HepG2 (cell line): ENCODE measurements at regions not wholly inside any gene's neighbourhood (a gene's known extent, or its start where the extent isn't known, plus 50 kb on each side); places are given as distances from the start of the nearest gene placed in this dataset.

Experiments used
- ATAC-seq: fragments of 200-7000 bp; cut with Tn5 transposase; 3 replicates; pipeline ENCODE4 v1.9.1; 2020; ENCODE audit warnings: mild to moderate bottlenecking, moderate library complexity
- BruUV-seq: library from RNA; stranded (reverse); fragments of 400-500 nt; replicated peaks from 2 replicates; lab custom pipeline; 2021; lab: Mats Ljungman, UMichigan
- CTCF ChIA-PET: fragments of 300-600 bp; formaldehyde crosslinking; extraction: SDS; loops from one replicate; lab custom pipeline; 2021; ENCODE audit warnings: low total read pairs, inconsistent platforms, low intra/inter-chr PET ratio; lab: Yijun Ruan, JAX
- POLR2A ChIA-PET: fragments of 350-600 bp; sonication (Branson Sonifier 250); formaldehyde crosslinking; loops from one replicate; lab custom pipeline; 2020; ENCODE audit warnings: antibody characterized with exemption, inconsistent platforms; lab: Yijun Ruan, JAX
- DNase-seq: peaks from one replicate; pipeline ENCODE4 v3.0.0-alpha.2; 2015; ENCODE audit warnings: low spot score
- FAIRE-seq: peaks from 3 replicates; lab custom pipeline; 2011; peaks lifted over from hg19 to GRCh38; lab: Jason Lieb, UNC
- H2AFZ ChIP-seq: one replicate; pipeline ENCODE4 v1.6.1; 2011; ENCODE audit warnings: low read length, inconsistent platforms
- H3K27ac ChIP-seq: fragments of 300-600 bp; 3 replicates; pipeline ENCODE4 v1.8.0; 2011; ENCODE audit warnings: mixed run types, mild to moderate bottlenecking, mixed read lengths, low read length, inconsistent platforms; ENCODE audit not compliant: insufficient read depth; ENCODE audit errors: extremely low read length
- H3K27me3 ChIP-seq, 2 experiments: fragments of 200-600 bp in 1 of 2; 2 replicates in 1 of 2; 3 replicates in 1 of 2; pipeline versions ENCODE4 v1.6.0 to v1.8.0; 2011; ENCODE audit warnings: low read length in 2 of 2, mild to moderate bottlenecking in 2 of 2, moderate library complexity in 2 of 2, inconsistent platforms in 1 of 2; ENCODE audit not compliant: insufficient read depth in 2 of 2, control insufficient read depth in 1 of 2
- H3K36me3 ChIP-seq, 2 experiments: fragments of 200-600 bp in 1 of 2; replicated peaks in 1 of 2; 2 replicates in 1 of 2; 3 replicates in 1 of 2; pipeline versions ENCODE4 v1.5.1 to v1.8.0; 2011; ENCODE audit warnings: low read length in 2 of 2, inconsistent platforms in 1 of 2; ENCODE audit not compliant: insufficient read depth in 2 of 2, control insufficient read depth in 1 of 2
- H3K4me1 ChIP-seq: 2 replicates; pipeline ENCODE4 v1.5.1; 2012; ENCODE audit warnings: low read length, inconsistent platforms; ENCODE audit not compliant: insufficient read depth
- H3K4me2 ChIP-seq: 2 replicates; pipeline ENCODE4 v1.6.0; 2011; ENCODE audit warnings: low read depth, low read length, inconsistent platforms
- H3K4me3 ChIP-seq, 3 experiments: fragments of 200-600 bp in 1 of 3; sonication (generic), shearing (Covaris generic) in 1 of 3; replicated peaks in 1 of 3; 2 replicates each; pipeline ENCODE4 v1.5.1; 2011 to 2016; ENCODE audit warnings: low read length in 3 of 3, inconsistent platforms in 2 of 3, low read depth in 2 of 3, mild to moderate bottlenecking in 2 of 3, control low read depth in 1 of 3, mixed read lengths in 1 of 3; ENCODE audit not compliant: insufficient read depth in 1 of 3
- H3K79me2 ChIP-seq: one replicate; pipeline ENCODE4 v1.6.1; 2011; ENCODE audit warnings: low read length, inconsistent platforms; ENCODE audit not compliant: insufficient read depth
- H3K9ac ChIP-seq: 2 replicates; pipeline ENCODE4 v1.6.0; 2011; ENCODE audit warnings: mild to moderate bottlenecking, low read depth, low read length, inconsistent platforms; ENCODE audit not compliant: insufficient read depth
- H3K9me3 ChIP-seq: 2 replicates; pipeline ENCODE4 v1.5.1; 2012; ENCODE audit warnings: mild to moderate bottlenecking, low read length
- H4K20me1 ChIP-seq: 2 replicates; pipeline ENCODE4 v1.6.0; 2011; ENCODE audit warnings: inconsistent platforms, mild to moderate bottlenecking, low read length, moderate library complexity; ENCODE audit not compliant: insufficient read depth
- DNMT3B ChIP-seq: conservative IDR thresholded peaks from 2 replicates; pipeline ENCODE4 v1.6.1; 2016; ENCODE audit warnings: missing biosample characterization, control low read depth
- FOXC1 ChIP-seq: sonication (generic); formaldehyde crosslinking; IDR thresholded peaks from 2 replicates; pipeline ENCODE4 v1.8.0; 2022; ENCODE audit warnings: mild to moderate bottlenecking, missing genetic modification reagents, borderline replicate concordance
- GATA4 ChIP-seq: sonication (generic); IDR thresholded peaks from 2 replicates; pipeline ENCODE4 v1.6.1; 2016; ENCODE audit warnings: antibody characterized with exemption, low read depth, borderline replicate concordance
- GATAD2A ChIP-seq: IDR thresholded peaks from 2 replicates; pipeline ENCODE4 v1.6.1; 2016
- HOXA9 ChIP-seq: sonication (generic); formaldehyde crosslinking; IDR thresholded peaks from 2 replicates; pipeline ENCODE4 v1.8.1; 2022; ENCODE audit warnings: missing genetic modification reagents, mild to moderate bottlenecking, moderate library complexity, borderline replicate concordance
- NR3C1 ChIP-seq: sonication (generic); formaldehyde crosslinking; IDR thresholded peaks from 2 replicates; pipeline ENCODE4 v1.4.0; 2020; ENCODE audit warnings: missing genetic modification reagents
- SP4 ChIP-seq: sonication (generic); formaldehyde crosslinking; IDR thresholded peaks from 2 replicates; pipeline ENCODE4 v1.8.1; 2023; ENCODE audit warnings: mild to moderate bottlenecking, missing genetic modification reagents
- TAF1 ChIP-seq: sonication (generic); formaldehyde crosslinking; IDR thresholded peaks from 2 replicates; pipeline ENCODE4 v1.4.0; 2020; ENCODE audit warnings: missing genetic modification reagents
- TARDBP ChIP-seq: sonication (generic); formaldehyde crosslinking; IDR thresholded peaks from 2 replicates; pipeline ENCODE4 v1.8.0; 2022; ENCODE audit warnings: mild to moderate bottlenecking, missing genetic modification reagents
- ZNF337 ChIP-seq: sonication (generic); formaldehyde crosslinking; IDR thresholded peaks from 2 replicates; pipeline ENCODE4 v1.5.1; 2020; ENCODE audit warnings: missing genetic modification reagents, low read depth, mild to moderate bottlenecking, borderline replicate concordance
- ZNF543 ChIP-seq: sonication (generic); formaldehyde crosslinking; IDR thresholded peaks from 2 replicates; pipeline ENCODE4 v1.4.0; 2020; ENCODE audit warnings: mild to moderate bottlenecking, missing genetic modification reagents
- ZNF761 ChIP-seq: sonication (generic); formaldehyde crosslinking; conservative IDR thresholded peaks from 2 replicates; pipeline ENCODE4 v1.4.0; 2020; ENCODE audit warnings: mild to moderate bottlenecking, missing genetic modification reagents
- ZNF788 ChIP-seq: sonication (generic); formaldehyde crosslinking; IDR thresholded peaks from 2 replicates; pipeline ENCODE4 v1.5.0; 2020; ENCODE audit warnings: mild to moderate bottlenecking, missing genetic modification reagents, borderline replicate concordance
- WGBS: methylation state at CpG from one replicate; pipeline ENCODE4 v1.1.6; 2017; ENCODE audit warnings: low lambda C conversion rate; 5-methylcytosine and 5-hydroxymethylcytosine counted together
- in situ Hi-C: cut with HindIII; loops from 2 replicates; pipeline ENCODE4 v1.10.0; 2017; ENCODE audit warnings: low pct_unique_long_range_greater_than_20kb; ENCODE audit not compliant: extremely low pct_ligation_motif_present
- intact Hi-C: fragments of 100-400 bp; cut with micrococcal nuclease; formaldehyde crosslinking; loops from one replicate; pipeline ENCODE4 v1.10.0; 2022; ENCODE audit not compliant: unreplicated experiment
- TF ChIP-seq, protein P1 (sequence below): sonication (generic); formaldehyde crosslinking; IDR thresholded peaks from 2 replicates; pipeline ENCODE4 v1.4.0; 2020; ENCODE audit warnings: missing genetic modification reagents

DNA sequence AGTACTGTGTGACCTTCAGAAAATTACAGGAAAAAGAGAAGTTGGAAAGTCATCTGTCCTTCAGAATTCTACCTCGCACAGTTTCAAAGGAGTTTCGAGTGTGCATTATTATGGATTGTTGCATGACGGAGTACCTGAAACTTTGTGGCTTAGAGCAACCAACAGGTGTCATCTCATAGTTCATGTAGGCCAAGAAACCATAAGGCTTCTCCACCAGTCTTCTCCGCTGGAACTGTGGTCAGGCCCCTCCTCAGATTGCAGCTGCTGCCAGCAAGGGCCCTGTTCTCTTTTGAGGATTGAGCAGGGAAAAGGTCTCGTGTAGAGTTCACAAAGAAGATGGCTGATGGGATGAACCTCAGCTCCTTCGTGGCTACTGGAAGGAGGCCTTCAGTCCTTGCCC lies 151.2 kb upstream of the THBS2 start:
- no peak for TF ChIP-seq ZNF337
- TF ChIP-seq SP4 (CRISPR knock-in tag) = no peak
- no peak for TF ChIP-seq HOXA9 (CRISPR knock-in tag)
- TF ChIP-seq NR3C1 = no peak
- TF ChIP-seq ZNF761 (CRISPR knock-in tag) = no peak

DNA sequence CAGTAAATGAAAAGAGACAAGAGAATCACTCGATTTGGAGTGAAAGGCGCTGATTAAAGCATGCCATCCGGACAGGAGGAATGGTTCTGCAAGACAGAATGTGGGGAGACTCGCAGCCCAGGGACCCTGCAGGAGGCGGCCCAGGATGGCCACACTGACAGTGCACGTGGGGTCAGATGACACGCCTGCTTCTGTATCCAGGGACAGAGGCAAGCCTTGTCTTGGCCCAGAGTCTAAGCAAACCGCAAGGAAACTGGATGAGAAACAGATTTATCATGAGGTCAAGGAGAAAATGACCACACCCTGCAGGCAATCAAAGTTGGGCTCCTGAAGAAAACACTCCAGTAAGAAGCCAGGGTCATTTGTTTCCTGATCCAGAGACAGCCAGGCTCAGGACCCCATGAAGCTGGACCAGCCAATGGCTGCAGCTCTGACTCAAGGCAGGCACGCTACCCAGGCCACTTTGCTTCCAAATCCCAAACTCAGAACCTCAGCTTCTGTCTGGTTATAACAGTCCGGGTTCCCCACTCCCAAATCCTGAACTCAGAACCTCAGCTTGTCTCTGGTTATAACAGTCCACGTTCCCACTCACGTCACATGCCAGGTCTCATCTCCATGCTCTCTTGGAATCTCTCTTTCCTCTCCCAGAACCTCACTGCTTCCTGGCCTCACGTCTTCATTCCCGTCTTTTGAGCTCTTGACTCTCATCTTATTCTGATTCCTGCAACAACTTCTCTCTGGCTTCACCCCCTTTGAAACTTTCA lies 144.9 kb upstream of the THBS2 start:
- WGBS = 3% methylated on average over 12 of the region's 14 CpGs
- DNase-seq = no peak
- Histone ChIP-seq H3K27ac (no peak overlapping the region), H3K4me2 (no peak overlapping the region), H2AFZ (no peak overlapping the region), H3K79me2 (no peaks in the 10 kb centered on the region), H3K36me3 (no peaks in the 10 kb centered on the region), H3K9me3 (no peaks in the 10 kb centered on the region), H3K4me3 (no peak overlapping the region), H3K9ac (no peak overlapping the region), H3K4me1 (no peaks in the 10 kb centered on the region), H4K20me1 (no peaks in the 10 kb centered on the region), H3K27me3 (peaks cover 2 to 57% of the 10 kb centered on the region in 2 experiments)
- TF ChIP-seq TAF1 (CRISPR knock-in tag) = no peak
- TF ChIP-seq TARDBP (CRISPR knock-in tag) = no peak
- TF ChIP-seq ZNF543 (CRISPR knock-in tag) = no peak
- no peak for TF ChIP-seq FOXC1 (CRISPR knock-in tag)
- TF ChIP-seq DNMT3B = no peak
- TF ChIP-seq GATA4 = no peak
- no peak for TF ChIP-seq GATAD2A (CRISPR knock-in tag)
- TF ChIP-seq, protein P1, sequence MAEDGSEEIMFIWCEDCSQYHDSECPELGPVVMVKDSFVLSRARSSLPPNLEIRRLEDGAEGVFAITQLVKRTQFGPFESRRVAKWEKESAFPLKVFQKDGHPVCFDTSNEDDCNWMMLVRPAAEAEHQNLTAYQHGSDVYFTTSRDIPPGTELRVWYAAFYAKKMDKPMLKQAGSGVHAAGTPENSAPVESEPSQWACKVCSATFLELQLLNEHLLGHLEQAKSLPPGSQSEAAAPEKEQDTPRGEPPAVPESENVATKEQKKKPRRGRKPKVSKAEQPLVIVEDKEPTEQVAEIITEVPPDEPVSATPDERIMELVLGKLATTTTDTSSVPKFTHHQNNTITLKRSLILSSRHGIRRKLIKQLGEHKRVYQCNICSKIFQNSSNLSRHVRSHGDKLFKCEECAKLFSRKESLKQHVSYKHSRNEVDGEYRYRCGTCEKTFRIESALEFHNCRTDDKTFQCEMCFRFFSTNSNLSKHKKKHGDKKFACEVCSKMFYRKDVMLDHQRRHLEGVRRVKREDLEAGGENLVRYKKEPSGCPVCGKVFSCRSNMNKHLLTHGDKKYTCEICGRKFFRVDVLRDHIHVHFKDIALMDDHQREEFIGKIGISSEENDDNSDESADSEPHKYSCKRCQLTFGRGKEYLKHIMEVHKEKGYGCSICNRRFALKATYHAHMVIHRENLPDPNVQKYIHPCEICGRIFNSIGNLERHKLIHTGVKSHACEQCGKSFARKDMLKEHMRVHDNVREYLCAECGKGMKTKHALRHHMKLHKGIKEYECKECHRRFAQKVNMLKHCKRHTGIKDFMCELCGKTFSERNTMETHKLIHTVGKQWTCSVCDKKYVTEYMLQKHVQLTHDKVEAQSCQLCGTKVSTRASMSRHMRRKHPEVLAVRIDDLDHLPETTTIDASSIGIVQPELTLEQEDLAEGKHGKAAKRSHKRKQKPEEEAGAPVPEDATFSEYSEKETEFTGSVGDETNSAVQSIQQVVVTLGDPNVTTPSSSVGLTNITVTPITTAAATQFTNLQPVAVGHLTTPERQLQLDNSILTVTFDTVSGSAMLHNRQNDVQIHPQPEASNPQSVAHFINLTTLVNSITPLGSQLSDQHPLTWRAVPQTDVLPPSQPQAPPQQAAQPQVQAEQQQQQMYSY (CRISPR knock-in tag) = no peak
- TF ChIP-seq ZNF788 (CRISPR knock-in tag) = no peak
- ChIA-PET POLR2A (no interaction called here), CTCF (no interaction called here)
- in situ Hi-C loops = no loop called here
- no peak for ATAC-seq
- intact Hi-C loops = no loop called here
- BruUV-seq = no TSS peak
- no peak for FAIRE-seq

More for the DNA sequence above, 151.2 kb upstream of the THBS2 start:
- BruUV-seq = no TSS peak
- Histone ChIP-seq H3K4me3 (no peak overlapping the region), H3K4me2 (no peak overlapping the region), H2AFZ (no peak overlapping the region), H3K27ac (no peak overlapping the region), H3K36me3 (no peaks in the 10 kb centered on the region), H3K27me3 (peaks cover 1 to 20% of the 10 kb centered on the region in 2 experiments; a peak in 4 of 5 replicates), H3K4me1 (no peaks in the 10 kb centered on the region), H3K9me3 (peaks cover 7% of the 10 kb centered on the region), H4K20me1 (no peaks in the 10 kb centered on the region), H3K79me2 (no peaks in the 10 kb centered on the region), H3K9ac (no peak overlapping the region)
- in situ Hi-C loops (no loop called here), intact Hi-C loops (no loop called here)
- ChIA-PET POLR2A (no interaction called here), CTCF (no interaction called here)
- 15% methylated on average over 6 of the region's 6 CpGs for WGBS
- ATAC-seq (no peak), FAIRE-seq (no peak), DNase-seq (no peak)
